ENCODE measurements at regions not wholly inside any gene's neighbourhood (a gene's known extent, or its start where the extent isn't known, plus 50 kb on each side); places are given as distances from the start of the nearest gene placed in this dataset.
"Not testable (repeated sequence)": the region's sequence is repeated elsewhere in the genome, so short reads cannot be mapped to it uniquely, and the experiment has no call there.

DNA sequence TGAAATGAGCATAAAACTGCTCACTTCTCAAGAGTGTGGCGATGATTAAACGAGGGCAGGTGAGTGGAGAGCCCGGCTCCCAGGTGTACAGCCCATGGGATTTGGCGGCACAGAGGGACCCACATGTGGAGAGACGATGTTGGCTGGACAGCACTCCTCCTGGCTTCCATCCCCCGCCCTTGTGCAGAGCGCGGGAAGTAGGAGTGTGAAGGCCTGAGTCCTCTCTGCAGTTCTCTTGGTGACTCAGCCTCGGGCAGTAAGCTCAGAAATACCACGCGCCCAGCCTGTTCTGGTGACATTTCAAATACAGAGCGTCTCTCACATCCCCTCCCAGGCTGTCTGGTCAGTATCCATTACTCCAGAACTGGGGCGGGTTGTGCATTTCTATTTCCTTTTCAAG is 94.2 kb upstream of the SRSF6 start:
- DNase-seq: no peak

- DNase-seq: no peak
These were observed 96.2 kb upstream of the SRSF6 start for GRCh38 chr20:43361526-43361925.

- DNase-seq: no peak
These were observed 97.7 kb upstream of the SRSF6 start for GRCh38 chr20:43360016-43360415.

DNA sequence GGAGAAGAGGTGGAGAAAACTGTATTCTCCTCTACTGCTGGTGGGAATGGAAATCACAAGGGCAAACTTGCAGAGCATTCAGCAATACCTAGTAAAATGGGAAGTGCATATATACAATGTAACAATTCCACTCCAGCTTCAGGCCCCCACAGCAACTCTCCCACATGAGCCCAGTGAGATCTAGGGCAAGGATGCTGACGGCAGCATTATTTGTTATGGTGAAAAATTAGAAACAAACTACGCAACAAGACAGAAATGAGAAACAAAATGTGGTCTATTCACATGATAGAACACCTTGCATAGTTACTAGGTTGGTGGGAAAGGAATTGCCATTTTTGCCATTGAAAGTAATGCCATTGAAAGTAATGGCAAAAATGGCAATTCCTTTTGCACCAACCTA is 98.9 kb upstream of the SRSF6 start:
- no peak for DNase-seq

DNA sequence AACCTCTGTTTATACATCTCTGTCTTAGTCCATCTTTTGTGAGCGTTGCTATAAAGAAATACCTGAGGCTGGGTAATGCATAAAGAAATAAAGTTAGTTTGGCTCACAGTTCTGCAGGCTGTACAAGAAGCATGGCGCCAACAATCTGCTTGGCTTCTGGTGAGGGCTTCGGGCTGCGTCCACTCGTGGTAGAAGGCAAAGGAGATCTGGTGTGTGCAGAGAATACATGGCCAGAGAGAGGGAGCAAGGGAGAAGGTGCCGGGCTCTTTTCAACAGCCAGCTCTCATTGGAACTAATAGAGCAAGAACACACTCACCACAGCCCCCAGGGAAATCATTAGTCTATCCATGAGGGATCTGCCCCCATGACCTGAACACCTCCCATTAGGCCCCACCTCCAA is 100.3 kb upstream of the SRSF6 start:
- no peak for DNase-seq

DNA sequence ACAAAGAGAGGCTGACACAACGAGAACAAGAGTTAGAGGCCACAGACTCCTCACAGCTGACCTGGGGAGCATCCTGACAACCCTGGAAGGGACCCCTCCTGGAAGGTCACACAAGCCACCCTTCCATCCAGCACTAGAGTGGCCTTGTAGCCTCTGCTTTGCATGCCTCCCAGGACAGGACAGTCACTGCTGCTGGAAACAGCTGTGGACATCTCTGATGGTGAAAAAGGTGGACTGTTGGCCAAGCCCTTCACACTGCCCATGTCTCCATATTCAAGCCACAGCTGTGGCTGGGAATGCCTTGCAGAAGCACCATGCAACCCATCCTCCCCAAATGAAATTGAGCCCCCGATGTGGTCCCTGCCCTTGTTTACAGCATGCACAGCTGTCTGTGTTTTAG is 102.1 kb upstream of the SRSF6 start:
- no peak for DNase-seq

- no peak for DNase-seq
These were observed 104.7 kb upstream of the SRSF6 start for GRCh38 chr20:43352996-43353395.

GRCh38 chr20:43350694-43351093 is 107.0 kb upstream of the SRSF6 start:
- not testable (repeated sequence) for DNase-seq

GRCh38 chr20:43349841-43350240 is 107.9 kb upstream of the SRSF6 start:
- no peak for DNase-seq

- not testable (repeated sequence) for DNase-seq
These were observed 109.9 kb upstream of the SRSF6 start for GRCh38 chr20:43347839-43348238.

DNA sequence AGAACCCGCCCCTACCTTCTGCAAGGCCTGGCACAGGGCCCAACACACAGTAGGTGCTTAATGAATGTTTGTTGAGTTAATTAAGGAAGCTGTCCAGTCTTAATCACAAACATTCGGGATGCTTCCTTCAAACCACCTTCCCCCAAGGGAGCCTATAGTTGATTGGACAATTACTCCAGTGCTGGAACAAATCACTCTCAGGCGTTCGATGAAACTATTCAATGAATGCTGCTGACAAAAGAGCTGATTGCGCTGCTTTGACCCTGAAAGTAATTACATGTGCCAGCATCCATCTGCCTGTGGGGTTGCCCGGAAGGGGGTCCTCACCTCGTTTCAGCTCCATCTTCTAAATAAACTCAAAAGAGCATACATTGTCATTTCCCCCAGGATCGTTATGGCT is 112.0 kb upstream of the SRSF6 start:
- no peak for DNase-seq

DNA sequence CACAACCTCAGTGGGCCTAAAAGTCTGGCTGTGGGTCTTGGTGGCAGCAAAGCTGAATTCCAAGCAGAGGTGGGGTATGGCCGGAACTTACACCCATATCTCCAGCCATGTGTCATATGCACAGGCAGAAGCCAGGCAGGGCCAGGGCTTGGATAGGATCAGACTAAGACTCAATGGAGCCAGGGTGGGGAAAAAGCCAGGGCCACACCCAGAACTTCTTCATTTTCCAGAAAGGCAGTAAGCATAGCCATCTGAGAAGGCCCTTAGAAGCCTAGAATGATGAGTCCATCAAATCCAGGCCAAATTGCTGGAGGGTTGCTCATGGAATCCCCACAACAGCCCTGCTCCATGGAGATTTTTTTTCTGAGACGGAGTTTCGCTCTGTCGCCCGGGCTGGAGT is 116.2 kb upstream of the SRSF6 start:
- DNase-seq: no peak

- no peak for DNase-seq
These were observed 120.7 kb upstream of the SRSF6 start for GRCh38 chr20:43337036-43337435.

DNA sequence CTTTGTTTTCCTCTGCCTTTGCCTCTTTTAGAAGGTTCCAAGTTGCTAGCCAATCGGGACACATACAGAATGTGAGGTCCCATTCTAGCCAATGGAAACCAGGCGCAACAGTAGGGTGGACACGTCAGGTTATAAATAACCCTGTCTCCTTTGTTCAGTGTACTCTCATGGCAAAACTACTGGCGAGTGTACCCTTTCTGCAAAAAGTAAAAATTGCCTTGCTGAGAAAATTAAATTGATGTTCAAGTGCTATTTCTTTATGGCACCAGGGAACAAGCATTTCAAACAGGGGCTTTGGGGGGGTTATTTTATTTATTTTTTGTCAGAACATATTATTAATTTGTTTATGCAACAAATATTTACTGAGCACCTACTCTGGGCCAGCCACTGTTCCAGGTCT is 123.6 kb upstream of the SRSF6 start:
- no peak for DNase-seq

GRCh38 chr20:43331906-43332305 is 125.8 kb upstream of the SRSF6 start:
- DNase-seq: no peak

DNA sequence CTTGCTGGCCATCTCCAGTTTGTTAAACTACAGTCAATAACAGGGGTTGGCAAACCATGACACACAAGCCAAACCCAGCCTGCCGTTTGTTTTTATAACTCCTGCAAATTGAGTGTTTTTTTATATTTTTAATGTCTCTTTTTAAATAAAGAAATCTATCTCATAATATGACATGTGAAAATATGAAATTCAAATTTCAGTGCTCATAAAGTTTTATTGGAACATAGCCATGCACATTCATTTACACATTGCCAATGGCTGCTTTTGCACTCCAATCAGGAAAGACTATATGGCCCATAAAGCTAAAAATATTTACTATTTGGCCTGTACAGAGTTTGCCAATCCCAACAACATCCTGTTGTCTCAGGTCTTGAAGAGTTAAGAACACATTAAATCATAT is 129.0 kb upstream of the SRSF6 start:
- DNase-seq: no peak

- DNase-seq: not testable (repeated sequence)
These were observed 130.5 kb upstream of the SRSF6 start for GRCh38 chr20:43327234-43327633.

GRCh38 chr20:43325926-43326325 is 131.8 kb upstream of the SRSF6 start:
- no peak for DNase-seq

- no peak for DNase-seq
These were observed 133.9 kb upstream of the PTPRT start for GRCh38 chr20:43323592-43323991.

GRCh38 chr20:43322851-43323250 is 133.1 kb upstream of the PTPRT start:
- DNase-seq: peak; percentile 23

GRCh38 chr20:43320536-43320935 is 130.8 kb upstream of the PTPRT start:
- DNase-seq: no peak

DNA sequence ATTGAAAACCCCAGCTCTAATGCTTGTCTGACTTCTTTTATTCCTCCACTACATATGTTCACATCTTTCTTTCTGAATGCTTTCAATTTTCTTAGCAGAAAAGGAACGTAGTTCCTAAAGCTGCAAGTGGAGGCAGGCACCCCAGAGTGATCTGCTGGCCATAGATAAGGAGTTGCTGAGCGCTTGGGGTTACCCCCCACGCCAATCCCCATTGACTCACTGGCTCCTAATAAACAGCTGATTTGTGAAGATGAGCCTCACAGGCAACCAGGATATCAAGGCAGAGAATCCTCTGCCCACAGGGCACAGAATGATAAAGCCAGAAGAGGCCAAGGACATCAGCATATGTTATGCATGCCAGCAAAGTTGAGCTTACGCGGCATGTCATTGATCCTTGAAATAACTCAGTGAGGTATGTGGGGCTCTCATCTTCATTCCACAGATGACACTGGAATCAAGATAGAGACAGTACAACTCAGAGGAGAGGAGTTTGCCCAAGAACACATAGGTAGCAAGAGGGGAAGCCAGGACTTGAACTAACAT is 129.1 kb upstream of the PTPRT start:
- DNase-seq: no peak

GRCh38 chr20:43316271-43316670 is 126.6 kb upstream of the PTPRT start:
- DNase-seq: no peak

- DNase-seq: no peak
These were observed 119.6 kb upstream of the PTPRT start for GRCh38 chr20:43309266-43309665.

DNA sequence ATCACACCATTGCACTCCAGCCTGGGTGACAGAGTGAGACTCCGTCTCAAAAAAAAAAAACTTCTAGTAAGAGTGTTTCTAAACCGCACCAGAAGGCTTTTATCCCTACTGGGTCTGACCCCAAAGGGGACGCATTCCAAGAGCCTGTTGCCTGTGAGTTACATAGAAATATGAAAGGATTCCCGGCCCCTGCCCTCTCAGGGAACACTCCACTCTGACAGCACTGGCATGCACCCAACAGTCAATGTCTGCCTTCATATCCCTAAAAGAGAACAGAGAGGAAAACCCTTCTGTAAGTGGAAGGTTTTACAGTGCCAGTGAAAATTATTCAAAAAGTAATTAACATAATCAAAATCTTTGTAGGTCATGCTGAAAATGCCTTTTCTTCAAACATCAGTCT is 117.1 kb upstream of the PTPRT start:
- DNase-seq: no peak

DNA sequence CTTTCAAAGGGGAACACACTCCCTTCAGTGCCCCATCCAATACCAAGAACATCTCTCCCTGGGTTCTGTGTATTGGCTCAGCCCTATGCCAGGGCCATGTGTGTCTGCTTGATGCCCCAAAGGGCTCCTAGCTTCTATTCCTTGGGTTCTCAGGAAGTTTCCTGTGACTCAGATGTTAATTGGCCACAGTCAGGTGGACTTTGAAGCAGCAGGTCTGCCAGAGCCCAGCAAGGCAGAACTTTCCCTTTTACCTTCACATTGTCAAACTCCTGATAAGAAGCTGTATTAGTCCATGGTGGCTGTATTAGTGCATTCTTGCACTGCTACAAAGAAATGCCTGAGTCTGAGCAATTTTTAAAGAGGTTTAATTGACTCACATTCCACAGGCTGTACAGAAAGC is 116.0 kb upstream of the PTPRT start:
- DNase-seq: no peak

All from NCI-H510A treated with DMSO at 0.1 percent for 48 hours (cell line).